KMS-11 (cell line): ENCODE measurements at regions not wholly inside any gene's neighbourhood (a gene's known extent, or its start where the extent isn't known, plus 50 kb on each side); places are given as distances from the start of the nearest gene placed in this dataset.

Source experiments
- H2AFZ ChIP-seq: fragments of 200-600 bp; sonication (generic); 2 replicates; pipeline ENCODE4 v1.6.1; 2016; ENCODE audit warnings: antibody characterized with exemption, mixed run types, low read depth
- H3K27ac ChIP-seq: fragments of 200-600 bp; sonication (generic); 2 replicates; pipeline ENCODE4 v1.6.1; 2016; ENCODE audit warnings: mild to moderate bottlenecking, mixed run types
- H3K27me3 ChIP-seq: fragments of 200-600 bp; sonication (generic); 2 replicates; pipeline ENCODE4 v1.6.1; 2017; ENCODE audit warnings: mild to moderate bottlenecking, low read depth, mixed run types, moderate library complexity; ENCODE audit not compliant: insufficient read depth
- H3K36me3 ChIP-seq: fragments of 200-600 bp; sonication (generic); 2 replicates; pipeline ENCODE4 v1.6.1; 2017; ENCODE audit warnings: mild to moderate bottlenecking, mixed run types; ENCODE audit not compliant: insufficient read depth
- H3K4me1 ChIP-seq: fragments of 200-600 bp; sonication (generic); 2 replicates; pipeline ENCODE4 v1.6.1; 2016; ENCODE audit warnings: mild to moderate bottlenecking, low read depth, mixed run types; ENCODE audit not compliant: poor library complexity, severe bottlenecking
- H3K4me2 ChIP-seq: fragments of 200-600 bp; sonication (generic); 2 replicates; pipeline ENCODE4 v1.7.0; 2016; ENCODE audit warnings: mild to moderate bottlenecking, mixed run types
- H3K4me3 ChIP-seq: fragments of 200-600 bp; sonication (generic); IDR thresholded peaks from 2 replicates; pipeline ENCODE4 v1.6.1; 2017; ENCODE audit warnings: low read depth, low read length, mixed read lengths; ENCODE audit not compliant: insufficient read depth
- H3K79me2 ChIP-seq: fragments of 200-600 bp; sonication (generic); 2 replicates; pipeline ENCODE4 v1.6.1; 2016; ENCODE audit warnings: low read depth, mixed run types; ENCODE audit not compliant: insufficient read depth
- H3K9ac ChIP-seq: fragments of 200-600 bp; sonication (generic); 2 replicates; pipeline ENCODE4 v1.6.1; 2016; ENCODE audit warnings: mild to moderate bottlenecking, mixed run types
- H4K20me1 ChIP-seq: fragments of 200-600 bp; sonication (generic); 2 replicates; pipeline ENCODE4 v1.6.1; 2016; ENCODE audit warnings: mild to moderate bottlenecking, mixed run types; ENCODE audit not compliant: insufficient read depth
- TF ChIP-seq, protein P1 (sequence below): fragments of 200-600 bp; sonication (generic); conservative IDR thresholded peaks from 2 replicates; pipeline ENCODE4 v1.6.1; 2017; ENCODE audit warnings: low read depth, mild to moderate bottlenecking, antibody characterized with exemption, low read length, moderate library complexity, mixed read lengths

DNA sequence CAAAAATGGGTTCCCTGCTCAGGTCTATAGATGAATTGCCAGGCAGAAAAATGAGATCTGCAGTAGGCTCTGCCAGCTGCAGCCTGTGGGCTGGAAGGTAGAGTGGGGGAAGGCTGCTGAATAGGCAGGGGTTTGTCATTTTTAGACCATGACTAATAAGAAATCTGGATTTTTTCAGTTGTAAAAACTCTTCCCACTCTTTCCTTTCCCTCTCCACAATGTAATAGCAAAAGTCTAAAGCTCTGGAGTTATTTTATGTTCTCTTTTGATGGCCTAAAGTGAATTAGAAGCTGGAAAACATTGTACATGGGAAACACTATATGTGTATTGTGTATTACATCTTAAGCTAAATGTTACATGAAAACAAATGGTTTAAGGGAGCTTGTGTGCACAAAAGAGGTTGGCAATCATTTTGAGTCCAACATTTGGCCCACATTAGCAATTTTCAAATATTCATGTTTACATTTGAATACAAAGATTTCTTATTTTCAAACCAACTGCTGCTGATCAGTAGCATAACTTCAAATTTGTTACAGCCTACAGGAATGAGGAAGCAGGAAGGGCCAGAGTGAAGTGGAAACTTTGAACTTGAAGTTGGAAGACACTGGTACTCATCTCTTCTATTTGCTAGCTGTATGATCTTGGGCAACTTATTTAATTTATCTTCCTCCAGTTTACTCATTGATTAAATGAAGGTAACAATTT, 407.1 kb downstream of the SLC4A3 start:
- no peak overlapping the region for H2AFZ ChIP-seq
- no peaks in the 10 kb centered on the region for H4K20me1 ChIP-seq
- no peak overlapping the region for H3K9ac ChIP-seq
- no peak overlapping the region for H3K27ac ChIP-seq
- H3K79me2 ChIP-seq = no peaks in the 10 kb centered on the region
- no peak overlapping the region for H3K4me2 ChIP-seq
- TF ChIP-seq, protein P1, sequence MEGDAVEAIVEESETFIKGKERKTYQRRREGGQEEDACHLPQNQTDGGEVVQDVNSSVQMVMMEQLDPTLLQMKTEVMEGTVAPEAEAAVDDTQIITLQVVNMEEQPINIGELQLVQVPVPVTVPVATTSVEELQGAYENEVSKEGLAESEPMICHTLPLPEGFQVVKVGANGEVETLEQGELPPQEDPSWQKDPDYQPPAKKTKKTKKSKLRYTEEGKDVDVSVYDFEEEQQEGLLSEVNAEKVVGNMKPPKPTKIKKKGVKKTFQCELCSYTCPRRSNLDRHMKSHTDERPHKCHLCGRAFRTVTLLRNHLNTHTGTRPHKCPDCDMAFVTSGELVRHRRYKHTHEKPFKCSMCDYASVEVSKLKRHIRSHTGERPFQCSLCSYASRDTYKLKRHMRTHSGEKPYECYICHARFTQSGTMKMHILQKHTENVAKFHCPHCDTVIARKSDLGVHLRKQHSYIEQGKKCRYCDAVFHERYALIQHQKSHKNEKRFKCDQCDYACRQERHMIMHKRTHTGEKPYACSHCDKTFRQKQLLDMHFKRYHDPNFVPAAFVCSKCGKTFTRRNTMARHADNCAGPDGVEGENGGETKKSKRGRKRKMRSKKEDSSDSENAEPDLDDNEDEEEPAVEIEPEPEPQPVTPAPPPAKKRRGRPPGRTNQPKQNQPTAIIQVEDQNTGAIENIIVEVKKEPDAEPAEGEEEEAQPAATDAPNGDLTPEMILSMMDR = no peak
- no peaks in the 10 kb centered on the region for H3K27me3 ChIP-seq
- no peaks in the 10 kb centered on the region for H3K36me3 ChIP-seq
- no peaks in the 10 kb centered on the region for H3K4me1 ChIP-seq
- H3K4me3 ChIP-seq = no peak overlapping the region

DNA sequence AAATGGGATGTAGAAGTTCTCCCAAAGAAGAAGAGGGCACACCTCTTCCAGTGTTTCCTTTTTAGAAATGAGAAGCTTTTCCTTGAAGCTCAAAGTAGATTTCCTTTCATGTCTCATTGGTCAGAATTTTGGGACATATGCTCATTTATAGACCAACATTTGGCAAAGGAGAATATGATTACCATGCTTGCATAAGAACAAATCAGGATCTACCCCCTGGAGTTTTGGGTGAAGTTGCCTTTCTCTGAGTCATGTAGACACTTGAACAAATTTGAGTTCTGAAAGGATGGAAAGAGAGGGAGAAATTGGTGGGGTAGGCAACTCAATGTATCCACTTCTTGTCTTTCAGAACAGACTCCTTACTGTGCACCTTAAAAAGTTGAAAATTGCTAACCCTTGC, 409.0 kb downstream of the SLC4A3 start:
- H3K4me3 ChIP-seq = no peak overlapping the region
- no peak overlapping the region for H2AFZ ChIP-seq
- TF ChIP-seq, protein P1 = no peak
- H3K36me3 ChIP-seq = no peaks in the 10 kb centered on the region
- no peak overlapping the region for H3K27ac ChIP-seq
- H3K4me2 ChIP-seq = no peak overlapping the region
- H3K4me1 ChIP-seq = no peaks in the 10 kb centered on the region
- no peaks in the 10 kb centered on the region for H4K20me1 ChIP-seq
- H3K27me3 ChIP-seq = no peaks in the 10 kb centered on the region
- H3K9ac ChIP-seq = no peak overlapping the region
- no peaks in the 10 kb centered on the region for H3K79me2 ChIP-seq

DNA sequence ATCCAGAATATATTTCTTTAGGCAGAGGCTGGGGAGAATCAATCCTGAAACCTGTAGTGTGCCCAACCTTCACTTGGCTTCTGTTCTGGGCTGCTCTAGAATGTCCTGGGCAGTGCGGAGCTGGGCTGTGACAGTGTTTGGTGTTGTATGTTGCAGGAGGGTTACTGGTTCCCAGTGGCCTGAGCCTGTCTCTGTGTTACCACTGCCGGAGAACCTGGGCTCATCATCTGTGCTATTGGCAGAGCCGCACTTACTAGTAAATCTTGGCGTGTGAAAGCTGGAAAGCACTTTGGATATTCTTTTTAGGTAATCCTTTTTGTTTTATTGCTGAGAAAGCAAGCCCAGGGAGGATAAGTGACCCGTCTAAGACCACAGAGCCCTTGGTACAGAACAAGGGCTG, 412.9 kb downstream of the SLC4A3 start:
- Histone ChIP-seq H3K9ac (no peak overlapping the region), H3K79me2 (no peaks in the 10 kb centered on the region), H3K4me2 (no peak overlapping the region), H3K27ac (no peak overlapping the region), H3K4me1 (no peaks in the 10 kb centered on the region), H3K27me3 (no peaks in the 10 kb centered on the region), H2AFZ (no peak overlapping the region), H3K4me3 (no peak overlapping the region), H3K36me3 (no peaks in the 10 kb centered on the region), H4K20me1 (no peaks in the 10 kb centered on the region)
- TF ChIP-seq, protein P1 = no peak

DNA sequence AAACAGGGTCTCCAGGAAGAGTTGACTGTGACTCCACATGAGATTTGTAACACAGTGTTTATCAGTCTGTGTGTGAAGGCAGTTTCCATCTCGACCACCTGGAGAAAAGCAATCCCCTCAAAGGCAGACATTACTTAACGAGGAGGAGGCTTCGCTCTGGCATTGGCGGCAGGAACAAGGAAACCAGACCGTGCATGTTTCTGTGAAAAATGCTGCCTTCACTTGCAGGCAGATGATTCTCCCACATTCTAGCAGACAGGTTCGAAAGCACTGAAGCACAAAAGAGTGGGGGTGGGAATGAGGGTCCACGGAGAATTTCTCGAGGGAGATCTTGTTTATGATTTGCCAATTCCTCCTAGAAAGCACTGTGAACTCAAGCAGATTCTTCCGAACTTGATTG, 414.0 kb downstream of the SLC4A3 start:
- Histone ChIP-seq H2AFZ (no peak overlapping the region), H3K27me3 (no peaks in the 10 kb centered on the region), H3K27ac (no peak overlapping the region), H3K4me1 (no peaks in the 10 kb centered on the region), H3K4me2 (no peak overlapping the region), H3K9ac (no peak overlapping the region), H3K79me2 (no peaks in the 10 kb centered on the region), H3K4me3 (no peak overlapping the region), H3K36me3 (no peaks in the 10 kb centered on the region), H4K20me1 (no peaks in the 10 kb centered on the region)
- TF ChIP-seq, protein P1 = no peak
